ENCODE measurements at regions not wholly inside any gene's neighbourhood (a gene's known extent, or its start where the extent isn't known, plus 50 kb on each side); places are given as distances from the start of the nearest gene placed in this dataset.

DNA sequence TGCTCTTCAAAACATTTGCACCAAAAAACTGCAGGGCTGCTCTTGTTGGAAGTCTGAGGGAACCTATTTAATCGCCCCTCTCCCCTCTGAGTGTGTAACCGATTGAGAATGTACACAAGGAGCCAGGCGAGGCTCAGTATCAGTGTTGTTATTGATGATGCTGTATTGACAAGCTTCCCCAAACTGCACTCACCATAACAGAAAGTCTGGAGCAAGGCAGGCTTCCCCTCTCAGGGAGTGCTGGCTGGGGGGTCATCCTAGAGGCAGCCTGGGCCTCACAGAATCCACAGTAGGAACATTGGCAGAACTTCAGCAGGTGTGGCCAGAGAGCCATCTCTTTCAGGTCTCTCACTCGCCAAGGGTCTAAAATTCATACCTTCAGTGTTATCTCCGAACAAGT, 58.1 kb upstream of the TUNAR start:
- DNase-seq (ENCODE audit: low spot score): no peak
- peaks cover 0 to 8% (median 4%) of the 10 kb centered on the region in 4 donors for H3K27me3 ChIP-seq (ENCODE audit: control insufficient read depth in 4 of 4, insufficient read depth in 4 of 4, low read length in 3 of 4)
- no peak overlapping the region for H3K27ac ChIP-seq (ENCODE audit: low read depth in 1 of 2, low read length in 2 of 2)
- no peaks in the 10 kb centered on the region for H3K4me1 ChIP-seq (ENCODE audit: control insufficient read depth in 4 of 4, insufficient read depth in 4 of 4, low read length in 3 of 4)
- no peaks in the 10 kb centered on the region for H3K36me3 ChIP-seq (ENCODE audit: control insufficient read depth in 4 of 4, insufficient read depth in 3 of 4, low read depth in 1 of 4, low read length in 3 of 4)
- H3K9me3 ChIP-seq (ENCODE audit: control insufficient read depth in 4 of 4, low read length in 3 of 4): no peaks in the 10 kb centered on the region
- TF ChIP-seq HNF4A (conservative IDR thresholded peaks at IDR 0.05): no peak
- TF ChIP-seq RXRA (IDR thresholded peaks at IDR 0.05): no peak
- no peak for TF ChIP-seq ZBTB33 (IDR thresholded peaks at IDR 0.05)
- TF ChIP-seq FOXA1 (IDR thresholded peaks at IDR 0.05): no peak
- TF ChIP-seq FOXA2 (IDR thresholded peaks at IDR 0.05): no peak
- no peak for TF ChIP-seq GABPA (IDR thresholded peaks at IDR 0.05 in 1 of 2, conservative IDR thresholded peaks at IDR 0.05 in 1 of 2)
- TF ChIP-seq, protein P1, sequence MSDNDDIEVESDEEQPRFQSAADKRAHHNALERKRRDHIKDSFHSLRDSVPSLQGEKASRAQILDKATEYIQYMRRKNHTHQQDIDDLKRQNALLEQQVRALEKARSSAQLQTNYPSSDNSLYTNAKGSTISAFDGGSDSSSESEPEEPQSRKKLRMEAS (IDR thresholded peaks at IDR 0.05): no peak
- no peak overlapping the region for H3K9ac ChIP-seq (ENCODE audit: low read depth in 1 of 2, low read length in 2 of 2)
- no peak overlapping the region for H3K4me3 ChIP-seq (ENCODE audit: low read depth in 1 of 3, low read length in 3 of 3)
- WGBS: 52% methylated on average over 5 of the region's 5 CpGs

DNA sequence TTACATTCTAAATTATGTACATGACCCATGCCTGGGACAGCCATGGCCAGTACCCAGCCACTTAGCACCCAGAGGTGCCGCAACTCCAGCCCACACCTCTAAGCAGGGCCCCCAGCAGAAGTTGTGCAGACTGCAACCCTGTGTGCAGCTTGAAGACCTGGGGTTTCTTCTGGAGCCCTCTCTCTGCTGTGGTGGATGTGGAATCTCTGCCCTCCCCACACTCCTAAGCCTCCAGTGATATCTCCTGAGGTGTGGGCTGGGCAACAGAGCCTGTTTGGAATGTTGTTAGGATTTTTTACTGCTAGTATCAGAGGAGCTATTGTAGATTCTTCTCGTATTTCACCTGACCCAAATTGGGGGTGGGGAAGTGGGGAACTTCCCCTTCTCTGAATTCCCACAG, 59.4 kb upstream of the TUNAR start:
- TF ChIP-seq, protein P2, sequence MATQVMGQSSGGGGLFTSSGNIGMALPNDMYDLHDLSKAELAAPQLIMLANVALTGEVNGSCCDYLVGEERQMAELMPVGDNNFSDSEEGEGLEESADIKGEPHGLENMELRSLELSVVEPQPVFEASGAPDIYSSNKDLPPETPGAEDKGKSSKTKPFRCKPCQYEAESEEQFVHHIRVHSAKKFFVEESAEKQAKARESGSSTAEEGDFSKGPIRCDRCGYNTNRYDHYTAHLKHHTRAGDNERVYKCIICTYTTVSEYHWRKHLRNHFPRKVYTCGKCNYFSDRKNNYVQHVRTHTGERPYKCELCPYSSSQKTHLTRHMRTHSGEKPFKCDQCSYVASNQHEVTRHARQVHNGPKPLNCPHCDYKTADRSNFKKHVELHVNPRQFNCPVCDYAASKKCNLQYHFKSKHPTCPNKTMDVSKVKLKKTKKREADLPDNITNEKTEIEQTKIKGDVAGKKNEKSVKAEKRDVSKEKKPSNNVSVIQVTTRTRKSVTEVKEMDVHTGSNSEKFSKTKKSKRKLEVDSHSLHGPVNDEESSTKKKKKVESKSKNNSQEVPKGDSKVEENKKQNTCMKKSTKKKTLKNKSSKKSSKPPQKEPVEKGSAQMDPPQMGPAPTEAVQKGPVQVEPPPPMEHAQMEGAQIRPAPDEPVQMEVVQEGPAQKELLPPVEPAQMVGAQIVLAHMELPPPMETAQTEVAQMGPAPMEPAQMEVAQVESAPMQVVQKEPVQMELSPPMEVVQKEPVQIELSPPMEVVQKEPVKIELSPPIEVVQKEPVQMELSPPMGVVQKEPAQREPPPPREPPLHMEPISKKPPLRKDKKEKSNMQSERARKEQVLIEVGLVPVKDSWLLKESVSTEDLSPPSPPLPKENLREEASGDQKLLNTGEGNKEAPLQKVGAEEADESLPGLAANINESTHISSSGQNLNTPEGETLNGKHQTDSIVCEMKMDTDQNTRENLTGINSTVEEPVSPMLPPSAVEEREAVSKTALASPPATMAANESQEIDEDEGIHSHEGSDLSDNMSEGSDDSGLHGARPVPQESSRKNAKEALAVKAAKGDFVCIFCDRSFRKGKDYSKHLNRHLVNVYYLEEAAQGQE (IDR thresholded peaks at IDR 0.05): no peak
- no peak for TF ChIP-seq HNF4A (conservative IDR thresholded peaks at IDR 0.05)
- peaks cover 0 to 8% (median 4%) of the 10 kb centered on the region in 4 donors for H3K27me3 ChIP-seq (ENCODE audit: control insufficient read depth in 4 of 4, insufficient read depth in 4 of 4, low read length in 3 of 4)
- H3K9me3 ChIP-seq (ENCODE audit: control insufficient read depth in 4 of 4, low read length in 3 of 4): no peaks in the 10 kb centered on the region
- DNase-seq (ENCODE audit: low spot score): no peak
- H3K9ac ChIP-seq (ENCODE audit: low read depth in 1 of 2, low read length in 2 of 2): no peak overlapping the region
- H3K4me1 ChIP-seq (ENCODE audit: control insufficient read depth in 4 of 4, insufficient read depth in 4 of 4, low read length in 3 of 4): no peaks in the 10 kb centered on the region
- H3K4me3 ChIP-seq (ENCODE audit: low read depth in 1 of 3, low read length in 3 of 3): no peak overlapping the region
- H3K27ac ChIP-seq (ENCODE audit: low read depth in 1 of 2, low read length in 2 of 2): no peak overlapping the region
- no peaks in the 10 kb centered on the region for H3K36me3 ChIP-seq (ENCODE audit: control insufficient read depth in 4 of 4, insufficient read depth in 3 of 4, low read depth in 1 of 4, low read length in 3 of 4)
- 51% methylated on average over 2 of the region's 2 CpGs for WGBS

- Histone ChIP-seq H3K4me3 (ENCODE audit: low read depth in 1 of 3, low read length in 3 of 3) (no peak overlapping the region), H3K27ac (ENCODE audit: low read depth in 1 of 2, low read length in 2 of 2) (no peak overlapping the region), H3K4me1 (ENCODE audit: control insufficient read depth in 4 of 4, insufficient read depth in 4 of 4, low read length in 3 of 4) (no peaks in the 10 kb centered on the region), H3K9ac (ENCODE audit: low read depth in 1 of 2, low read length in 2 of 2) (no peak overlapping the region), H3K36me3 (ENCODE audit: control insufficient read depth in 4 of 4, insufficient read depth in 3 of 4, low read depth in 1 of 4, low read length in 3 of 4) (no peaks in the 10 kb centered on the region), H3K27me3 (ENCODE audit: control insufficient read depth in 4 of 4, insufficient read depth in 4 of 4, low read length in 3 of 4) (peaks cover 0 to 8% (median 4%) of the 10 kb centered on the region in 4 donors), H3K9me3 (ENCODE audit: control insufficient read depth in 4 of 4, low read length in 3 of 4) (no peaks in the 10 kb centered on the region)
- no peak for DNase-seq (ENCODE audit: low spot score)
- TF ChIP-seq FOXA2 (IDR thresholded peaks at IDR 0.05): no peak
- TF ChIP-seq YY1 (IDR thresholded peaks at IDR 0.05): no peak
- 63% methylated on average over 7 of the region's 7 CpGs for WGBS
Measured at GRCh38 chr14:95816539-95816938, 60.1 kb upstream of the TUNAR start.

All from liver (tissue), 7 donors.